ENCODE measurements at regions not wholly inside any gene's neighbourhood (a gene's known extent, or its start where the extent isn't known, plus 50 kb on each side); places are given as distances from the start of the nearest gene placed in this dataset.

- Histone ChIP-seq H4K20me1 (replicated peaks; ENCODE audit: control insufficient read depth, insufficient read depth, low read length) (no peaks in the 10 kb centered on the region), H3K27ac (ENCODE audit: extremely low read depth, low read depth, low read length) (no peak overlapping the region), H3K9me1 (ENCODE audit: control insufficient read depth, insufficient read depth, low read length) (no peaks in the 10 kb centered on the region), H3K9ac (ENCODE audit: insufficient read depth in 1 of 2, low read depth in 2 of 2, low read length in 2 of 2) (no peak overlapping the region), H2AFZ (ENCODE audit: low read depth, low read length) (no peak overlapping the region), H3K4me3 (no peak overlapping the region), H3K9me3 (replicated peaks; ENCODE audit: control insufficient read depth, insufficient read depth, low read depth, low read length) (no peaks in the 10 kb centered on the region), H3K36me3 (ENCODE audit: control insufficient read depth, insufficient read depth, low read length) (no peaks in the 10 kb centered on the region), H3K4me1 (replicated peaks in 1 of 2; ENCODE audit: control insufficient read depth in 2 of 2, insufficient read depth in 2 of 2, low read length in 2 of 2) (peaks cover 0 to 11% of the 10 kb centered on the region in 2 experiments; a peak in 4 of 5 replicates), H3K27me3 (ENCODE audit: control insufficient read depth in 2 of 2, insufficient read depth in 2 of 2, low read length in 2 of 2) (0 out of 5 replicates have a peak, but pooled peaks cover 0 to 5% of the 10 kb centered on the region in 2 experiments), H3K79me2 (ENCODE audit: control insufficient read depth, insufficient read depth, low read length) (no peaks in the 10 kb centered on the region), H3K4me2 (ENCODE audit: insufficient read depth, low read length) (no peak overlapping the region)
- ChIA-PET CTCF (ENCODE audit: low intra/inter-chr PET ratio) (no interaction called here), POLR2A (no interaction called here)
- no TSS peak for BruUV-seq (replicated peaks)
- ATAC-seq = peak; percentile 91
- WGBS (ENCODE audit: insufficient coverage, low coverage, missing lambda C conversion rate) = 1% methylated on average over 5 of the region's 5 CpGs
- in situ Hi-C loops (cut with MboI) = no loop called here
- peak; percentile 84 for FAIRE-seq
- intact Hi-C loops (cut with micrococcal nuclease) = loop anchor here (10.0 kb wide), 1 partner anchor 417 kb away; no protein-coding TSS in a partner anchor
- DNase-seq (ENCODE audit: extremely low read depth in 1 of 4, low spot score in 3 of 4) = peak; percentile 7 to 64 (median 22)
- TF ChIP-seq CBFA2T2 (conservative IDR thresholded peaks at IDR 0.05) = peak; percentile 93
- TF ChIP-seq PTTG1 (tag; IDR thresholded peaks at IDR 0.05; ENCODE audit: low read depth) = no peak
- no peak for TF ChIP-seq ZHX1 (conservative IDR thresholded peaks at IDR 0.05; ENCODE audit: low read length)
- 0 out of 2 replicates have a peak, but pooled peaks have one; percentile 57 for TF ChIP-seq ZBTB26 (CRISPR knock-in tag; IDR thresholded peaks at IDR 0.05)
- TF ChIP-seq NCOA2 (IDR thresholded peaks at IDR 0.05; ENCODE audit: partially characterized antibody in 2 of 2) = peak in 1 of 2 experiments; percentile 71
- TF ChIP-seq MGA (IDR thresholded peaks at IDR 0.05) = no peak; the same call in 1 of the 2 replicates
Observed at GRCh38 chr6:84547341-84547801, 217.0 kb downstream of the TBX18 start.

Measured in K562 (cell line).